Mesenteric fat pad (tissue), 1 donor: ENCODE measurements at regions not wholly inside any gene's neighbourhood (a gene's known extent, or its start where the extent isn't known, plus 50 kb on each side); places are given as distances from the start of the nearest gene placed in this dataset.
A peak's percentile ranks its signal among the peaks of the same experiment; 100 is the strongest.
"Not testable (repeated sequence)": the region's sequence is repeated elsewhere in the genome, so short reads cannot be mapped to it uniquely, and the experiment has no call there.

Experiments used
- DNase-seq: peaks from one replicate; pipeline ENCODE4 v3.0.0-alpha.2; 2020; ENCODE audit warnings: low spot score
- donor health status: DM: yes; HTN: yes; CAD: no.

DNA sequence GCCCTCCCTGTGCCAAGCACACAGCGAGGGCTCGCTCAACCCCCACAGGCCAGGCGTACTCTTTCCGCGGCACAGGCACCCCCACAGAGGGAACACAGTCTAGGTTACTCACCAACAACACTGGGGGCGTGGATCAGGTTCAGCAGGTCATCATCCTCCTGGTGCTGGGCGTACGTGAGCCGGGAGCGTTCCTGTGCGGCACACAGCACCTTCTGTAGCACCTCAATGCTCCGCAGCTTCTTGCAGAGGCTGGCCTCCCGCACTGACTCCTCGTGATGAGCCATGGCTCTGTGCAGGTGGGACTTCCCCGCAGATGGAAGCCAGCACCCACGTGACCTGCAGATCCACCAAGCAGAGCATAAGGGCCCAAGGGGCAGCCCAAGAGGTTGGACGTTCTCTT lies 296.8 kb downstream of the GOLGA6L6 start:
- peak; percentile 91 for DNase-seq

DNA sequence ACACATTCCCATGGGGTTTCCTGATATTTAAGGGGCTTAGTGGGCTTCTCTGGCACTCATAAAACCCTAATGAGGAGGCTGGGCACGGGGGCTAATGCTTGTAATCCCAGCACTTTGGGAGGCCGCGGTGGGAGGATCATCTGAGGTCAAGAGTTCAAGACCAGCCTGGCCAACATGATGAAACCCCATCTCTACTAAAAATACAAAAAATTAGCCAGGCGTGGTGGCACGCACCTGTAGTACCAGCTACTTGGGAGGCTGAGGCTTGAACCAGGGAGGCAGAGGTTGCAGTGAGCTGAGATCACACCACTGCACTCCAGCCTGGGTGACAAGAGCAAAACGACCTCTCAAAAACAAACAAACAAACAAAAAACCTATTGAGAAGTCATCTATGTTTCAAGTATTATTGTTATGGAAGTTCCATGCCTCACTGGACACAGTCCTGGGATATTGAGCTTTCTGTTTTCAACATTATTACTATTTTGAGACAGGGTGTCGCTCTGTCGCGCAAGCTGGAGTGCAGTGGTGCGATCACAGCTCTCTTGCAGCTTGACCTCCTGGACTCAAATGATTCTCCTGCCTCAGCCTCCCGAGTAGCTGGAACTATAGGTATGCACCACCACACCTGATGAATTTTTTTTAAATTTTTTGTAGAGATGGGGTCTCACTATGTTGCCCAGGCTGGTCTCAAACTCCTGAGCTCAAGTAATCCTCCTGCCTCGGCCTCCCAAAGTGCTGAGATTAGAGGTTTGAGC lies 297.9 kb downstream of the GOLGA6L6 start:
- peak; percentile 88 for DNase-seq

DNA sequence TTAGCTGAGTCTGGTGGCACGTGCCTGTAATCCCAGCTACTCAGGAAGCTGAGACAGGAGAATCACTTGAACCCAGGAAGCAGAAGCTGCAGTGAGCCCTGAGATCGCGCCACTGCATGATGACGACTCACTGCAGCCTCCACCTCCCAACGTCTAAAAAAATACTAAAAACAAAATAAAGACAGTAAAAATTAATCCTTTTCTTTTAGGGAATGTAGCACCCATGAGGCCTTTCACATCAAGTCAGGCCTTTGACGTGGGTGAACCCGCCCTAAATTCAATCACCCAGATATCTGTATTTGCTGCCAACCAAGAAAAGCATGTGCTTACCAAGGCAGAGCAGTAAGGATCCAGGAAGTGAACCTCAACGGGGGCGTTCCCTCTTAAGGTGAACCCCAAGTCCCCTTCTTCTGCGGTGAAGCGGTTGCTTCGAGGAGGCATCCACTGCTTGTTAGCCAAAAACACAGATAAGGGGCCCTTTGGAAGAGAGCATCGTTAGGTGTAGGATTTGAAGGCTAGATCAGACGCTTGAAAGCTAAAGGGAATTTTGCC lies 301.2 kb downstream of the GOLGA6L6 start:
- peak; percentile 90 for DNase-seq

DNA sequence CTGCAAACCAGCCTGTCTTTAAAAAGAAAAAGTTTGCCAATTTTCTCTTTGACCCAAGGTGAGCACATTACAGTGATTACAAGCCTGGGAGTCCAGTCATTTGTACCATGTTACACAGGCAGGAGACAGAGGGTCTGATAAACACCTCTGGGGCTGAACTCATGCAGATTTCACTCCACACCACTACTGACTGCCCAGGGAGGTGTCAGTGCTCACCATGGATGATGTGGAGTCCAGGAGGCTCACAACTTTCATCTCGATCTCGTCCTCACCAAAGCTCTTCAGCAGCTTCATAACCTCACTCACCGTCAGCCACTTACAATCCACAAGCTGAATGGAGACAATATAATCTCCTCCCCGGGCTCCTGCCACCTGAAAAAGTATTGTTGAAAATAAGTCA lies 302.4 kb downstream of the GOLGA6L6 start:
- DNase-seq: peak; percentile 87

DNA sequence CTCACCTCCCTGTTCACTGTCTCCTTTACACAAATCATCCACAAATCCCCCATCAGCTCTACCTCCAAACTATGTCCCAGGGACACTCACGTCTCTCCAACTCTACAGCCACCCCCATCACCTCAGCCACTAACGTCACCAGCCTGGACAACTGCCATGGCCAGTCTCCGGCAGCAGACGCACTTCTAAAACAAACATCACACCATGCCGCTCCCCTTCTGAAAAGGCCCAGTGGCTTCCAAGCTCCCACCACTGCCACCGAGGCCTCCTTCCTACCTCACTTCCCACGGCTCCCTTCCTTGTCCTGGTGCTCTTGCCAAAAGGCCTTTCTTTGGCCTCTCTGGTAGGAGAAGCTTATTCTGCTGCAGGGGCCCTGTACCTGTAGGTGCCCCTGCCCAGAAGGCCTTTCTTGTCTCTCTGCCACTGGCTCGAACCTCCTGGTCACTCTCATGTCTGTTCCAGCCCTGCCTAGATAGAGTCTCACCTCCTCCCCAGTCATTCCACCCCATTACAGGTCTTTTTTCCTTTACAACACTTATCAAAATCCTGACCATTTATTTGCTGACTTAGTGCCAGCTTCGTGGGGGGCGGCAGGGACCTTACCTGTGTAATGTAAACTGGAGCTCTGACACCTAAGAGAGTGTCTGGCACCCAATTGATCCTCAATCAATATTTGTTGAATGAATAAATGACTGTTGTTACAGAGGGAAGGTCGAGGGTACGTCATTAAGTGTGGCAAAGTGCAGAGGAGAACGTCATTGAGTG lies 304.2 kb downstream of the GOLGA6L6 start:
- DNase-seq: peak; percentile 79

DNA sequence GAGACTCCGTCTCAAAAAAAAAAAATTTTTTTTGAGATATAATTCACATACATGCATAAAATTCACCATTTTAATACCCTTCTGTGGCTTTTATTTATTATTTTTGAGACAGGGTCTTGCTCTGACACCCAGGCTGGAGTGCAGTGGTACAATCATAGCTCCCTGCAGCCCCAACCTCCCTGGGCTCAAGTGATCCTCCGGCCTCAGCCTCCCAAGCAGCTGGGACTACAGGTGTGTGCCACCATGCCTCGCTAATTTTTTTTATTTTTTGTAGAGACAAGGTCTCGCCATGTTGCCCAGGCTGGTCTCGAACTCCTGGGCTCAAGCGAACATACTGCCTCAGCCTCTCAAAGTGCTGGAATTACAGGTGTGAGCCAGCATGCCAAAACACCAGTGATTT lies 305.9 kb downstream of the GOLGA6L6 start:
- not testable (repeated sequence) for DNase-seq

DNA sequence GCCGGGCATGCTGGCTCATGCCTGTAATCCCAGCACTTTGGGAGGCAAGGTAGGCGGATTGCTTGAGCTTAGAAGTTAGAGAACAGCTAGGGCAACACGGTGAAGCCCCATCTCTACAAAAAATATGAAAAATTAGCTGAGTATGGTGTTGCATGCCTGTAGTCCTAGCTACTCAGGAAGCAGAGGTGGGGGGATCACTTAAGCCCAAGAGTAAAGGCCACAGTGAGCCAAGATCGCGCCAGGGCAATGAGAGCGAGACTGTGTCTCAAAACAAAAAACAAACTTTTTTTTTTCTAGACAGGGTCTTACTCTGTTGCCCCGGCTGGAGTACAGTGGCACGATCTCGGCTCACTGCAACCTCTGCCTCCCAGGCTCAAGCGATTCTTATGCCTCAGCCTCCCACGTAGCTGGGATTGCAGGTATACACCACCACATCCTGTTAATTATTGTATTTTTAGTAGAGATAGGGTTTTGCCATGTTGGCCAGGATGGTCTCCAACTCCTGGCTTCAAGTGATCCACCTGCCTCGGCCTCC lies 307.5 kb downstream of the GOLGA6L6 start:
- DNase-seq: peak; percentile 79

DNA sequence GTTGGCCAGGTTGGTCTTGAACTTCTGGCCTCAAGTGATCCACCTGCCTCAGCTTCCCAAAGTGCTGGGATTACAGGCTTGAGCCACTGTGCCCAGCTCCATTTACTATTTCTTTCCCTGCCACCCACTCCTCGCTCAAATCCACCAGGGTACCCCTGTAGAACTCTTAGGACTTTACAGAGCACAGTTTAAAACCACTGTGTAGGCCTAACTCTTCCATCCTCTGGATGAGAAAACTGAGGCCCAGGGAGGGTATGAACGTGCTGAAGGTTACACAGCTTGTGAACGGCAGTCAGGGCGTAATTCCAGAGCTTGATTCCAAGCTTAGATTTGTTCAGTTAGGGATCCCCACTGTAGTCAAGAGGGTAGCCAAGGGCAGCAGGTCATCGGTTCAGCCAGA lies 309.1 kb downstream of the GOLGA6L6 start:
- DNase-seq: peak; percentile 55

DNA sequence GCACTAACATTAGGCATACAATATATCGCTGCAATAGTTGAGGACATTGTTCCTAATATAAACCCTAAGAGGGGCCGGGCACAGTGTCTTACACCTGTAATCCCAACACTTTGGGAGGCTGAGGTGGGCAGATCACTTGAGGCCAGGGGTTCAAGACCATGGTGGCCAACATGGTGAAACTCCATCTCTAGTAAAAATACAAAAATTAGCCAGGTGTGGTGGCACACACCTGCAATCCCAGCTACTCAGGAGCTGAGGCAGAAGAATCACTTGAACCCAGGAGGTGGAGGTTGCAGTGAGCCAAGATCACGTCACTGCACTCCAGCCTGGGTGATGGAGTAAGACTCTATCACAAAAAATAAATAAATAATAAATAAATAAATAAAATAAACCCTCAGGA lies 310.9 kb downstream of the GOLGA6L6 start:
- not testable (repeated sequence) for DNase-seq

DNA sequence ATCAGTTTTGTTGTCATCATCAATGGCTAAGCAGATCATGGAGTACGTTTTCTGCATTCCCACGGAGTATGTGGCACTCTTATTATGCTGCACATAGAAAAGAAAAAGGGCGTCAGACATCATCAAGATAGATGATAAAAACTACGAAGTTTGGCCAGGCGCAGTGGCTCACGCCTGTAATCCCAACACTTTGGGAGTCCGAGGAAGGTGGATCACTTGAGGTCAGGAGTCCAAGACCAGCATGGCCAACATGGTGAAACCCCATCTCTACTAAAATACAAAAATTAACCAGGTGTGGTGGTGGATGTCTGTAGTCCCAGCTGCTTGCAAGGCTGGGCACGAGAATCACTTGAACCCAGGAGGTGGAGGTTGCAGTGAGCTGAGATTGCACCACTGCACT lies 312.8 kb downstream of the GOLGA6L6 start:
- DNase-seq: not testable (repeated sequence)

DNA sequence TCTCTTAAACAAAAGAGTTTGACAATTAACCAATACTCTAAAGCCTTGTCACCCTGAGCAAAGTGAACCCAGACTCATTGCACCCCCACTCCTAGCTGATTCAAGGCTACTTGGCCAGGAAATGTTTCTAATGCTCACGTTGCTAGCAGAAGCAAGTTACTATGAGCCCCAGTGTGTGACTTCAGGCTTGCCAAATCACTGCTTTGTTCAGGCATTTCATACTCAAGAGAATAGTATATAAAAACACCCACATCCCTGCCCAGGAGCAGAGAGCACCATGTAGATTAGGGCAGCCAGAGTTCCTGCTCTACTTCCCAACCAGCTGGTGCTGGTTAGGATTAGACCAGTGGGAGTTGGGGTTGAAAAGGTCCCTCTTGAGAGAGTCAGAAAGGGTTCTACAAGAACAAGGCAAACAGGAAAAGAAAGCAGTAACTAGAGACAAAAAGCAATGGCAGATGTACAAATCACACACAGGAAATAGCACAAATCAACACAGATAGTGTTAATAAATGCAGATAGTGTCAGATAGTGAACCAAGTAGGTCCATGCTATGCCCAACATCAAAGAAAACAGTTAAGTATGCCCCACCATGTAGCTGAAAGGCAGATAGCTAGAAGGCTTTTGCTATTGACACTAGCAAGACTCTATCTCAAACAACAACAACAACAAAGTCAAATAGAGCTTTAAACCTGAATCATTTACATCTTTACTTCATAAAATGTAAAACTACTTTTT lies 314.3 kb downstream of the GOLGA6L6 start:
- not testable (repeated sequence) for DNase-seq

DNA sequence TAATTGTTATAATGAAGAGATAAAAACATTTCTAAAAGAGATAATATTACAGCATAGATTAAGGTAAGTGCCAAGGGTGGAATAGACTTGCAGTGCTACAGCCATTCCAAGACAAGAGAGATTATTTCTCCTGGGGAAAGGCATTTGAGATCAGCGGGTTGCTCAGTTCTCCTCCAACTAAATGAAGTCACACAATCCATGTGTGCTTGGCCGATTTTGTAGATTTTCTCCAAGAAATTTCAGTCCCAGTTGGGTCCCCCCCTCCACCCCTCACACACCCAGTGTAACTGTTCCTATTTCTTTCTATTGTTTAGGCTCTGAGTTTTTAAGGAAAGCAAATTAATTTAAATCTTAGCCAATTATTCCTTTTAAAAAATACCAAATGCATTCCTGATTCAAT lies 315.1 kb downstream of the GOLGA6L6 start:
- DNase-seq: not testable (repeated sequence)

DNA sequence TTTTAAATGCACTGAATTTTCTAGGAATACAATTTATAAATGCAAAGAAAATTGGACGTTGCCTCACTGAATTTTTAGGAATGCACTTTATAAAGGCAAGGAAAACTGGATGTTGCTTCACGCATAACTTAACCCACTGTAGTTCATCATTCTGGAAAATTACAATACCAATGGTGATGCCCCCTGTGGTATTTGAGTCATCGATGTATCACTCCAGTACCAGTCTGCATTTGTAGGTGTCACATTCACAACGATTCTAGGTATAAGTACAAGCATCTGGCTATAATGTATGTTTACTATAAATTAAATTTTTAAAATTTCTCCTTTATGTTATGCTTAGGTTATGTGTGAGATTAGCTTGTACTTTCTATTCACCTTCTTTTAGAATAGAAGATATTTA lies 320.5 kb downstream of the GOLGA6L6 start:
- not testable (repeated sequence) for DNase-seq

DNA sequence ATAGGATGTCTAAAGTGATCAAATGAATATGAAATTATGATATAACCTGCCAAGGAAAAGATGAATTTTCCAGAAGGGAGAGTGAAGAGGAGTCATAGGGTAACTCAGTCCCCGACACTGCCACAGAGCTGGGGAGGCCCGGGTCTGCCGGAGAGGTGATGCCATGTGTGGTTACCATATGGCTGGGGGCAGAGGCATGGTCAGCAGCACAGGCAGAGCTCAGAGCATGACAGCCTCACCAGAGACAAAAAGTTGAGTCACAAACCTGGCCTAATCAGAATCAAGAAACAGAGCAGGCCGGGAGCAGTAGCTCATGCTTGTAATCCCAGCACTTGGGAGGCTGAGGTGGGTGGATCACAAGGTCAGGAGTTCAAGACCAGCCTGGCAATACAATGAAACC lies 322.4 kb downstream of the GOLGA6L6 start:
- DNase-seq: not testable (repeated sequence)

DNA sequence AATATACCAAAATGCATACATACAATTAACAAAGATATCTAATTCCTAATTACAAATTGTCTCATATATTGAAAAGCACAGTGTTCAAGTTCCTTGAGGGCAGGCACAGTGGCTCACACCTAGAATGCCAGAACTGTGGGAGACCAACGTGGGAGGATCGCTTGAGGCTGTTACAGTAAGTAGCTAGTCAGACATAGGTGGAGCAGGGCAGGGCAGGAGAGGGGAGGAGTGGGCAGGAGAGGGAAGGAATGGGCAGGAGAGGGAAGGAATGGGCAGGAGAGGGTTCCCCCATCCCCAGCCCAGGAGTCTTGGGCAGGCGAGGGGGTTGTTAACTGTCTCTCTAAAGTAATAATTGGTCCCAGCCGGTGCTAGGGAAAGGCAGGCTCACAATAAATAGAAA lies 325.9 kb downstream of the GOLGA6L6 start:
- not testable (repeated sequence) for DNase-seq

DNA sequence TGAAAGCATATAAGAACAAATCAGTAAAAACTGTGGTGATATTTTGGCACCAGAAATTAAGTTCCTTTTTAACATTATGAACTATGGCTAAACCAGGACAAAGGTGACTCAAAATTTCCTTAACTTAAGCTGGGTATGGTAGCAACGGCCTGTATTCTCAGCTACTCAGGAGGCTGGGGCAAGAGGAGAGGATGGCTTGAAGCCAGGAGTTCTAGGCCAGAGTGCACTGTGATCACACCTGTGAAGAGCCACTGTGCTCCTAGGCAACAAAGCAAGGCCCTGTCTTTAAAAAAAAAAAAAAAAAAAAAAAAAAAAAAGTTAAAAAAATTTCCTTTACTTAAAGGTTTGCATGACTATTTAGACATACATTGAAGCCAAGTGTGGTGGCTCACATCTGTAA lies 327.5 kb downstream of the GOLGA6L6 start:
- not testable (repeated sequence) for DNase-seq

DNA sequence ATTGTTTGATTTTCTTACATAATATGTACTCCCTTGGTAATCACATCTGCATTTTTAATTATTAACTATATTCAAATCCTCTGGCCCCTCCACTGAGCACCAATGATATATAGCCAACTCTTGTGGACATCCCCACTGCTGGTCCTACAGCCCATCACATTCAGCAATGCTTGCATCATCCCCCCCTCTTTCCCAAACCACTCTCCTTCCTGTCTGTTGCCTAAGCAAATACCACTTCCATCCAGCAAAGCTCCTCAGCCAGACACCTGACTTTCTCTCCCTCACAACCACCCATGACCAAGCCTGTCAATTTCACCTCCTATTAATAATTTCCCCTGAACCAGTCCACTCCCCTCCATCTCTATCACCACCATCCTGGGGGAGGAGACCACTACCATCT lies 330.1 kb downstream of the GOLGA6L6 start:
- not testable (repeated sequence) for DNase-seq

DNA sequence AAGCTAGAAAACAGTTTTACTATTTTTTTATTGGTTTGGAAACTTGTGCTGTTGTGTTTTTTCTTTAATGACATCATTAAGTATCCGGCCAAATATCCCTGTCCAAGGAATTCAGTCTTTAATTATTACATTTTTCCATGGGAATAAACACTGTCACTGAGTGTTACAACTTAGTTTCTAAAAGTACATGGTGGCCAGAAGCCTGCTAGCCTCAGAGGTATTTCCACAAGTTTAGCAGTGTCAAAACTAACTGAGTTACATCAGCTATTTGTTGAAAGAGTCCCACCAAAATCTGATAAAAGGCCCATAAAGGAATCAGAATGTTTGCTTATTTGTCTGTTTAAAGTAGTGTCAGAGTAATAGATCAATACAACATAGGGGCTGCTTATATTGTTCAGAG lies 331.6 kb downstream of the GOLGA6L6 start:
- DNase-seq: not testable (repeated sequence)

DNA sequence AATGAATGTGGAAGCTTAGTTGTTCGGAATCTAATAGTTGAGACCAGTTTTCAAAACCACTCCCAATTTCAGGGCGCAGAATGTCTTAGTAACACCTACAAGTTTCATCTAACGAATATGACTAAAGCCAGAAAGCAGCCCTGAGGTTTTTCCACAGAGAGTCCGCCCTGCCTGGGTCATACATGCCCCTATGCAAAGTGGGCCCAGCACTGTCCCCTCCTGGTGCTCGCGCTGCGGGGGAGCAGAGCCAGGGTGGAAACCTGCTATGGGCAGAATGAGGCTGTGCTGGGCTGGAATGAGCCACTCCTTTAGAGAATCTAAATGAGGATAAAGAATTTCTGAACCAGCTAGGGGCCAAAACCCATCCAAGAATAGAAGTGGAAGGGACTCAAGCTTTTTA lies 334.0 kb downstream of the GOLGA6L6 start:
- DNase-seq: not testable (repeated sequence)

DNA sequence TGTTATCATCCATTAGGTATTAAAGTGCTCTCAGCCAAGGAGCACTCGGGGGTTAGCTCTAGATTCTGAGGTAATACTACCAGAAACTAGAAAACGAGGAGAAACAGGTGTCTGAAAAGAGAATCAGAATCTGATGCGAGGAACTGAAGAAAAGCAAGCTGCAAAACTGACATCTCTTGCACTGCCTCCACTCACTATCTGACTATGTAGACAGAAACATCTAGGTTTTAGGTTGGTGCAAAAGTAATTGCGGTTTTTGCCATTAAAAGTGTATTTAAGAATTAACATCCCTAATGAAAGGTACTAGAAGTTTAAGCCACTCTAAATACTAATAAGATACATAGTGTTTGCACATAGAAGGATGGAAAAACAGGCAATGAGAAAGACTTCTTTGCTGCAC lies 334.4 kb downstream of the GOLGA6L6 start:
- DNase-seq: not testable (repeated sequence)

DNA sequence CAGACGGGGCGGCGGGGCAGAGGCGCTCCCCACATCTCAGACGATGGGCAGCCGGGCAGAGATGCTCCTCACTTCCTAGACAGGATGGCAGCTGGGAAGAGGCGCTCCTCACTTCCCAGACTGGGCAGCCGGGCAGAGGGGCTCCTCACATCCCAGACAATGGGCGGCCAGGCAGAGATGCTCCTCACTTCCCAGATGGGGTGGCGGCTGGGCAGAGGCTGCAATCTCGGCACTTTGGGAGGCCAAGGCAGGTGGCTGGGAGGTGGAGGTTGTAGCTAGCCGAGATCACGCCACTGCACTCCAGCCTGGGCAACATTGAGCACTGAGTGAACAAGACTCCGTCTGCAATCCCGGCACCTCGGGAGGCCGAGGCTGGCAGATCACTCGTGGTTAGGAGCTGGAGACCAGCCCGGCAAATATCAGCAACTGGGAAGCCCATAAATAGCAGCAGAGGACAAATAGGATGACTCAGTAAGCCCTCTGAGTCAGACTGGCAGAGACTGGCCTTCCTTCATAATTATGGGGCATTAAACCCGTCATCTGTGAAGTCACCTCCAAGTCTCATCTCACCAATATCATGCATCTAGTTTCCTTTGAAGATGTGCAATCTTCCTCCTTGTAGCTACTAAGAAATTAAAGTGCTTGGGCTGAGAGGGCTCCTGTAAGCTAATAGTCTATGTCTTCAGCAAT lies 337.3 kb downstream of the GOLGA6L6 start:
- DNase-seq: not testable (repeated sequence)
